ENCODE measurements at regions not wholly inside any gene's neighbourhood (a gene's known extent, or its start where the extent isn't known, plus 50 kb on each side); places are given as distances from the start of the nearest gene placed in this dataset.

- in situ Hi-C loops (cut with HindIII; ENCODE audit: low sequenced_read_pairs), result no loop called here
- DNase-seq (ENCODE audit: low spot score), result no peak
Measured at GRCh38 chr15:94930441-94930840, 699.1 kb downstream of the MCTP2 start.

GRCh38 chr15:94930960-94931359, 699.6 kb downstream of the MCTP2 start:
- no peak for DNase-seq (ENCODE audit: low spot score)
- in situ Hi-C loops (cut with HindIII; ENCODE audit: low sequenced_read_pairs), result no loop called here

GRCh38 chr15:94934440-94934839, 703.1 kb downstream of the MCTP2 start:
- DNase-seq (ENCODE audit: low spot score), result no peak
- in situ Hi-C loops (cut with HindIII; ENCODE audit: low sequenced_read_pairs), result no loop called here

- no peak for DNase-seq (ENCODE audit: low spot score)
- in situ Hi-C loops (cut with HindIII; ENCODE audit: low sequenced_read_pairs), result no loop called here
Measured at GRCh38 chr15:94937242-94937641, 705.9 kb downstream of the MCTP2 start.

GRCh38 chr15:94943888-94944287, 712.5 kb downstream of the MCTP2 start:
- no peak for DNase-seq (ENCODE audit: low spot score)
- in situ Hi-C loops (cut with HindIII; ENCODE audit: low sequenced_read_pairs), result no loop called here

- no peak for DNase-seq (ENCODE audit: low spot score)
- in situ Hi-C loops (cut with HindIII; ENCODE audit: low sequenced_read_pairs), result no loop called here
Measured at GRCh38 chr15:94951538-94951937, 720.2 kb downstream of the MCTP2 start.

- in situ Hi-C loops (cut with HindIII; ENCODE audit: low sequenced_read_pairs), result no loop called here
- DNase-seq (ENCODE audit: low spot score), result no peak
Measured at GRCh38 chr15:94963953-94964352, 732.6 kb downstream of the MCTP2 start.

- in situ Hi-C loops (cut with HindIII; ENCODE audit: low sequenced_read_pairs), result no loop called here
- DNase-seq (ENCODE audit: low spot score), result no peak
Measured at GRCh38 chr15:94965593-94965992, 734.2 kb downstream of the MCTP2 start.

GRCh38 chr15:94968133-94968532, 736.8 kb downstream of the MCTP2 start:
- in situ Hi-C loops (cut with HindIII; ENCODE audit: low sequenced_read_pairs), result no loop called here

GRCh38 chr15:94970096-94970495, 738.7 kb downstream of the MCTP2 start:
- in situ Hi-C loops (cut with HindIII; ENCODE audit: low sequenced_read_pairs), result no loop called here
- no peak for DNase-seq (ENCODE audit: low spot score)

More at GRCh38 chr15:94968133-94968532, 736.8 kb downstream of the MCTP2 start:
- DNase-seq (ENCODE audit: low spot score), result peak; percentile 6

- in situ Hi-C loops (cut with HindIII; ENCODE audit: low sequenced_read_pairs), result no loop called here
- DNase-seq (ENCODE audit: low spot score), result no peak
Measured at GRCh38 chr15:94970802-94971201, 739.4 kb downstream of the MCTP2 start.

- in situ Hi-C loops (cut with HindIII; ENCODE audit: low sequenced_read_pairs), result no loop called here
- peak; percentile 46 for DNase-seq (ENCODE audit: low spot score)
Measured at GRCh38 chr15:94972314-94972713, 741.0 kb downstream of the MCTP2 start.

GRCh38 chr15:94987085-94987484, 755.7 kb downstream of the MCTP2 start:
- in situ Hi-C loops (cut with HindIII; ENCODE audit: low sequenced_read_pairs), result no loop called here
- no peak for DNase-seq (ENCODE audit: low spot score)

- DNase-seq (ENCODE audit: low spot score), result no peak
Measured at GRCh38 chr15:94991718-94992117, 760.4 kb downstream of the MCTP2 start.

GRCh38 chr15:95009635-95010034, 778.3 kb downstream of the MCTP2 start:
- in situ Hi-C loops (cut with HindIII; ENCODE audit: low sequenced_read_pairs), result no loop called here
- DNase-seq (ENCODE audit: low spot score), result no peak

More at GRCh38 chr15:94991718-94992117, 760.4 kb downstream of the MCTP2 start:
- in situ Hi-C loops (cut with HindIII; ENCODE audit: low sequenced_read_pairs), result no loop called here

- in situ Hi-C loops (cut with HindIII; ENCODE audit: low sequenced_read_pairs), result no loop called here
Measured at GRCh38 chr15:95013381-95013780, 782.0 kb downstream of the MCTP2 start.

GRCh38 chr15:95016511-95017229, 785.3 kb downstream of the MCTP2 start:
- in situ Hi-C loops (cut with HindIII; ENCODE audit: low sequenced_read_pairs), result no loop called here

More at GRCh38 chr15:95013381-95013780, 782.0 kb downstream of the MCTP2 start:
- no peak for DNase-seq (ENCODE audit: low spot score)

GRCh38 chr15:95017666-95018328, 786.4 kb downstream of the MCTP2 start:
- in situ Hi-C loops (cut with HindIII; ENCODE audit: low sequenced_read_pairs), result no loop called here

More at GRCh38 chr15:95016511-95017229, 785.3 kb downstream of the MCTP2 start:
- DNase-seq (ENCODE audit: low spot score), result no peak

GRCh38 chr15:95018888-95019545, 787.7 kb downstream of the MCTP2 start:
- in situ Hi-C loops (cut with HindIII; ENCODE audit: low sequenced_read_pairs), result no loop called here
- no peak for DNase-seq (ENCODE audit: low spot score)

More at GRCh38 chr15:95017666-95018328, 786.4 kb downstream of the MCTP2 start:
- no peak for DNase-seq (ENCODE audit: low spot score)

GRCh38 chr15:95019907-95020306, 788.5 kb downstream of the MCTP2 start:
- DNase-seq (ENCODE audit: low spot score), result peak; percentile 4
- in situ Hi-C loops (cut with HindIII; ENCODE audit: low sequenced_read_pairs), result no loop called here

All from G401 (cell line).